IMR-90 (cell line): ENCODE measurements at regions not wholly inside any gene's neighbourhood (a gene's known extent, or its start where the extent isn't known, plus 50 kb on each side); places are given as distances from the start of the nearest gene placed in this dataset.

Source experiments
- ATAC-seq: fragments of 200-7000 bp; cut with Tn5 transposase; 2 replicates; pipeline ENCODE4 v1.9.1; 2020; ENCODE audit warnings: low read depth, mild to moderate bottlenecking, moderate library complexity
- BruUV-seq: library from RNA; stranded (reverse); fragments of 400-500 nt; replicated peaks from 2 replicates; lab custom pipeline; 2021; lab: Mats Ljungman, UMichigan
- CTCF ChIA-PET: fragments of 300-600 bp; formaldehyde crosslinking; extraction: SDS; loops from one replicate; lab custom pipeline; 2021; ENCODE audit warnings: antibody characterized with exemption; lab: Yijun Ruan, JAX
- POLR2A ChIA-PET: fragments of 300-600 bp; sonication (Branson Sonifier 250); formaldehyde crosslinking; loops from one replicate; lab custom pipeline; 2022; ENCODE audit warnings: antibody characterized with exemption; ENCODE audit not compliant: unreplicated experiment; lab: Charles Lee
- DNase-seq: peaks from one replicate; pipeline ENCODE4 v3.0.0; 2013
- H2AFZ ChIP-seq: replicated peaks from 2 replicates; pipeline ENCODE3; 2013; ENCODE audit warnings: low read length, mild to moderate bottlenecking; ENCODE audit not compliant: poor library complexity
- H2AK5ac ChIP-seq: 2 replicates; pipeline ENCODE4 v1.6.1; 2013; ENCODE audit warnings: low read depth, low read length, inconsistent platforms
- H2AK9ac ChIP-seq: replicated peaks from 2 replicates; pipeline ENCODE3; 2013; ENCODE audit warnings: mild to moderate bottlenecking, low read depth, low read length, moderate library complexity; ENCODE audit not compliant: poor library complexity
- H2BK120ac ChIP-seq: 2 replicates; pipeline ENCODE4 v1.6.1; 2013; ENCODE audit warnings: low read depth, low read length, inconsistent platforms
- H2BK15ac ChIP-seq: 3 replicates; pipeline ENCODE4 v1.6.1; 2013; ENCODE audit warnings: low read depth, low read length, inconsistent platforms
- H2BK20ac ChIP-seq: 2 replicates; pipeline ENCODE4 v1.6.1; 2013; ENCODE audit warnings: low read depth, mild to moderate bottlenecking, inconsistent platforms, low read length, moderate library complexity
- H2BK5ac ChIP-seq: 2 replicates; pipeline ENCODE4 v1.6.1; 2013; ENCODE audit warnings: mild to moderate bottlenecking, low read depth, low read length, inconsistent platforms; ENCODE audit not compliant: poor library complexity, severe bottlenecking
- H3K14ac ChIP-seq: replicated peaks from 2 replicates; pipeline ENCODE4 v1.6.1; 2013; ENCODE audit warnings: low read depth, low read length, inconsistent platforms
- H3K18ac ChIP-seq: 2 replicates; pipeline ENCODE4 v1.6.1; 2013; ENCODE audit warnings: low read depth, low read length, control low read depth
- H3K23ac ChIP-seq: 2 replicates; pipeline ENCODE4 v1.6.1; 2013; ENCODE audit warnings: low read depth, low read length, inconsistent platforms
- H3K27ac ChIP-seq: 2 replicates; pipeline ENCODE4 v1.5.1; 2013; ENCODE audit warnings: mild to moderate bottlenecking, control low read depth, low read length; ENCODE audit not compliant: insufficient read depth
- H3K27me3 ChIP-seq: 2 replicates; pipeline ENCODE4 v1.6.1; 2013; ENCODE audit warnings: low read length; ENCODE audit not compliant: control insufficient read depth, insufficient read depth
- H3K36me3 ChIP-seq: 2 replicates; pipeline ENCODE4 v1.6.1; 2013; ENCODE audit warnings: low read length, mixed read lengths; ENCODE audit not compliant: control insufficient read depth, insufficient read depth
- H3K4ac ChIP-seq: 2 replicates; pipeline ENCODE4 v1.6.1; 2013; ENCODE audit warnings: low read depth, low read length, inconsistent platforms
- H3K4me1 ChIP-seq: 2 replicates; pipeline ENCODE4 v1.6.1; 2013; ENCODE audit warnings: low read length, mixed read lengths; ENCODE audit not compliant: control insufficient read depth, insufficient read depth
- H3K4me2 ChIP-seq: 2 replicates; pipeline ENCODE4 v1.6.1; 2013; ENCODE audit warnings: low read depth, mild to moderate bottlenecking, control low read depth, low read length, moderate library complexity
- H3K4me3 ChIP-seq: 2 replicates; pipeline ENCODE4 v1.5.1; 2013; ENCODE audit warnings: low read depth, mild to moderate bottlenecking, control low read depth, low read length, moderate library complexity; ENCODE audit not compliant: insufficient read depth
- H3K56ac ChIP-seq: 2 replicates; pipeline ENCODE4 v1.6.1; 2013; ENCODE audit warnings: low read length, inconsistent platforms; ENCODE audit not compliant: insufficient read depth; ENCODE audit errors: extremely low read depth
- H3K79me1 ChIP-seq, 2 experiments: 2 replicates each; pipeline ENCODE4 v1.6.1; 2013; ENCODE audit warnings: low read length in 2 of 2, inconsistent platforms in 1 of 2, low read depth in 1 of 2
- H3K9ac ChIP-seq: 2 replicates; pipeline ENCODE4 v1.6.1; 2013; ENCODE audit warnings: low read depth, low read length, control low read depth
- H3K9me1 ChIP-seq: 2 replicates; pipeline ENCODE4 v1.6.1; 2013; ENCODE audit warnings: low read length, inconsistent platforms; ENCODE audit not compliant: insufficient read depth
- H3K9me3 ChIP-seq: 2 replicates; pipeline ENCODE4 v1.6.1; 2013; ENCODE audit warnings: low read length; ENCODE audit not compliant: control insufficient read depth, insufficient read depth
- H4K20me1 ChIP-seq: 2 replicates; pipeline ENCODE4 v1.6.1; 2013; ENCODE audit warnings: low read length, inconsistent platforms; ENCODE audit not compliant: insufficient read depth
- H4K5ac ChIP-seq: 2 replicates; pipeline ENCODE4 v1.6.1; 2013; ENCODE audit warnings: mild to moderate bottlenecking, low read depth, low read length, control low read depth
- H4K8ac ChIP-seq, 2 experiments: 2 replicates each; pipeline ENCODE4 v1.6.1; 2013; ENCODE audit warnings: low read depth in 2 of 2, low read length in 2 of 2, control low read depth in 1 of 2, inconsistent platforms in 1 of 2
- H4K91ac ChIP-seq: 2 replicates; pipeline ENCODE4 v1.6.1; 2013; ENCODE audit warnings: low read depth, low read length, inconsistent platforms; ENCODE audit not compliant: insufficient read depth
- POLR2A ChIP-seq: IDR thresholded peaks from 2 replicates; pipeline ENCODE4 v1.6.1; 2012; ENCODE audit warnings: mild to moderate bottlenecking, low read depth, low read length
- WGBS, 2 experiments: methylation state at CpG; one replicate each; pipeline versions ENCODE4 v1.1.5 to v1.1.7; 2013; ENCODE audit warnings: missing lambda C conversion rate in 2 of 2; ENCODE audit not compliant: insufficient read length in 1 of 2; ENCODE audit errors: extremely low coverage in 2 of 2; 5-methylcytosine and 5-hydroxymethylcytosine counted together
- dilution Hi-C: fragments of 300-500 bp; cut with HindIII; formaldehyde crosslinking; loops from one replicate; pipeline ENCODE4 v1.14.3; 2018; ENCODE audit warnings: low sequenced_read_pairs; ENCODE audit not compliant: unreplicated experiment
- in situ Hi-C: fragments of 300-500 bp; cut with MboI; formaldehyde crosslinking; loops from 3 replicates; pipeline ENCODE4 v1.14.3; 2019; ENCODE audit warnings: low sequenced_read_pairs, inconsistent platforms, mixed read lengths
- intact Hi-C: fragments of 100-400 bp; cut with micrococcal nuclease; formaldehyde crosslinking; loops from 2 replicates; pipeline ENCODE4 v1.10.0; 2022
- TF ChIP-seq, protein P1 (sequence below): fragments of 150-350 bp; IDR thresholded peaks from 2 replicates; pipeline ENCODE4 v1.6.1; 2016; ENCODE audit warnings: low read depth, mild to moderate bottlenecking, low read length, moderate library complexity, borderline replicate concordance

GRCh38 chr1:233738850-233739249 lies 124.9 kb downstream of the KCNK1 start:
- Histone ChIP-seq H2AK5ac (no peak overlapping the region), H3K9ac (no peak overlapping the region), H3K18ac (no peak overlapping the region), H2AK9ac (no peak overlapping the region), H3K79me1 (no peaks in the 10 kb centered on the region), H4K5ac (no peak overlapping the region), H3K27ac (no peak overlapping the region), H3K56ac (no peak overlapping the region), H3K36me3 (no peaks in the 10 kb centered on the region), H3K9me3 (peaks cover 12% of the 10 kb centered on the region), H3K27me3 (no peaks in the 10 kb centered on the region), H3K14ac (no peak overlapping the region), H3K4me1 (no peaks in the 10 kb centered on the region), H4K20me1 (no peaks in the 10 kb centered on the region), H4K91ac (no peak overlapping the region), H3K4ac (no peak overlapping the region), H3K23ac (no peak overlapping the region), H2BK15ac (no peak overlapping the region), H3K4me2 (no peak overlapping the region), H2BK120ac (no peak overlapping the region), H2BK5ac (no peak overlapping the region), H2BK20ac (no peak overlapping the region), H4K8ac (no peak overlapping the region), H3K9me1 (no peaks in the 10 kb centered on the region), H2AFZ (no peak overlapping the region), H3K4me3 (no peak overlapping the region)
- in situ Hi-C loops (no loop called here), dilution Hi-C loops (no loop called here), intact Hi-C loops (no loop called here)
- DNase-seq (no peak), ATAC-seq (no peak)
- no peak for TF ChIP-seq POLR2A
- TF ChIP-seq, protein P1, sequence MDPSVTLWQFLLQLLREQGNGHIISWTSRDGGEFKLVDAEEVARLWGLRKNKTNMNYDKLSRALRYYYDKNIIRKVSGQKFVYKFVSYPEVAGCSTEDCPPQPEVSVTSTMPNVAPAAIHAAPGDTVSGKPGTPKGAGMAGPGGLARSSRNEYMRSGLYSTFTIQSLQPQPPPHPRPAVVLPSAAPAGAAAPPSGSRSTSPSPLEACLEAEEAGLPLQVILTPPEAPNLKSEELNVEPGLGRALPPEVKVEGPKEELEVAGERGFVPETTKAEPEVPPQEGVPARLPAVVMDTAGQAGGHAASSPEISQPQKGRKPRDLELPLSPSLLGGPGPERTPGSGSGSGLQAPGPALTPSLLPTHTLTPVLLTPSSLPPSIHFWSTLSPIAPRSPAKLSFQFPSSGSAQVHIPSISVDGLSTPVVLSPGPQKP, result no peak
- WGBS, 2 experiments, result 93% methylated on average over 5 of the region's 14 CpGs; no CpG with 5 or more reads in 1 of the 2 experiments
- ChIA-PET POLR2A (no interaction called here), CTCF (no interaction called here)
- BruUV-seq, result no TSS peak
